T-helper 2 cell treated with Interferon-gamma antibody and Interleukin-4, amounts not matched to agents 5 μg/mL and 100 μg/mL, for 36 hours (primary cell): ENCODE measurements at regions not wholly inside any gene's neighbourhood (a gene's known extent, or its start where the extent isn't known, plus 50 kb on each side); places are given as distances from the start of the nearest gene placed in this dataset.

Experiments
- DNase-seq: peaks from one replicate; pipeline ENCODE4 v3.0.0; 2021; ENCODE audit warnings: low spot score
- H3K27ac Mint-ChIP-seq: one replicate; pipeline ENCODE4 v1.8.0; 2021; ENCODE audit warnings: mild to moderate bottlenecking, mixed read lengths
- H3K27me3 Mint-ChIP-seq: one replicate; pipeline ENCODE4 v1.8.0; 2021; ENCODE audit warnings: low read depth, mixed read lengths
- H3K36me3 Mint-ChIP-seq: one replicate; pipeline ENCODE4 v1.8.0; 2021; ENCODE audit warnings: low read depth, mixed read lengths
- H3K4me1 Mint-ChIP-seq: one replicate; pipeline ENCODE4 v1.8.0; 2021; ENCODE audit warnings: low read depth, mixed read lengths
- H3K4me3 Mint-ChIP-seq: one replicate; pipeline ENCODE4 v1.8.0; 2022; ENCODE audit warnings: mild to moderate bottlenecking, moderate library complexity, mixed read lengths
- H3K9me3 Mint-ChIP-seq: one replicate; pipeline ENCODE4 v1.8.0; 2021; ENCODE audit warnings: mixed read lengths

- no peaks in the 10 kb centered on the region for H3K36me3 Mint-ChIP-seq
- peaks cover 26% of the 10 kb centered on the region for H3K27me3 Mint-ChIP-seq
- DNase-seq = no peak
- H3K27ac Mint-ChIP-seq = no peak overlapping the region
- H3K4me1 Mint-ChIP-seq = no peaks in the 10 kb centered on the region
- H3K4me3 Mint-ChIP-seq = no peak overlapping the region
- H3K9me3 Mint-ChIP-seq = no peaks in the 10 kb centered on the region
Observed at GRCh38 chr9:89911721-89912604, 307.2 kb downstream of the GADD45G start.

- Mint-ChIP-seq H3K36me3 (no peaks in the 10 kb centered on the region), H3K9me3 (no peaks in the 10 kb centered on the region), H3K27me3 (peaks cover 19% of the 10 kb centered on the region), H3K4me1 (no peaks in the 10 kb centered on the region), H3K27ac (no peak overlapping the region), H3K4me3 (no peak overlapping the region)
- no peak for DNase-seq
Observed at GRCh38 chr9:89912605-89912953, 307.8 kb downstream of the GADD45G start.

- Mint-ChIP-seq H3K27me3 (peaks cover 11% of the 10 kb centered on the region), H3K36me3 (no peaks in the 10 kb centered on the region), H3K4me1 (peaks cover 5% of the 10 kb centered on the region), H3K9me3 (no peaks in the 10 kb centered on the region), H3K4me3 (no peak overlapping the region), H3K27ac (no peak overlapping the region)
- DNase-seq = peak; percentile 33
Observed at GRCh38 chr9:89915187-89915586, 310.4 kb downstream of the GADD45G start.

- no peak for DNase-seq
- Mint-ChIP-seq H3K27me3 (peaks cover 4% of the 10 kb centered on the region), H3K4me3 (no peak overlapping the region), H3K27ac (no peak overlapping the region), H3K36me3 (no peaks in the 10 kb centered on the region), H3K9me3 (no peaks in the 10 kb centered on the region), H3K4me1 (peaks cover 5% of the 10 kb centered on the region)
Observed at GRCh38 chr9:89916001-89916597, 311.3 kb downstream of the GADD45G start.

- no peak overlapping the region for H3K27ac Mint-ChIP-seq
- H3K27me3 Mint-ChIP-seq = no peaks in the 10 kb centered on the region
- H3K9me3 Mint-ChIP-seq = no peaks in the 10 kb centered on the region
Observed at GRCh38 chr9:89917861-89918260, 313.0 kb downstream of the GADD45G start.

GRCh38 chr9:89919171-89919681 is 314.4 kb downstream of the GADD45G start:
- H3K27me3 Mint-ChIP-seq = no peaks in the 10 kb centered on the region
- H3K4me3 Mint-ChIP-seq = no peak overlapping the region
- no peak overlapping the region for H3K27ac Mint-ChIP-seq
- peak; percentile 57 for DNase-seq
- H3K9me3 Mint-ChIP-seq = no peaks in the 10 kb centered on the region
- H3K4me1 Mint-ChIP-seq = peaks cover 10% of the 10 kb centered on the region
- H3K36me3 Mint-ChIP-seq = no peaks in the 10 kb centered on the region

More at GRCh38 chr9:89917861-89918260, 313.0 kb downstream of the GADD45G start:
- peaks cover 5% of the 10 kb centered on the region for H3K4me1 Mint-ChIP-seq
- DNase-seq = no peak
- H3K36me3 Mint-ChIP-seq = no peaks in the 10 kb centered on the region
- no peak overlapping the region for H3K4me3 Mint-ChIP-seq

GRCh38 chr9:89920131-89920530 is 315.3 kb downstream of the GADD45G start:
- no peak for DNase-seq
- H3K36me3 Mint-ChIP-seq = no peaks in the 10 kb centered on the region
- H3K27me3 Mint-ChIP-seq = no peaks in the 10 kb centered on the region
- peaks cover 12% of the 10 kb centered on the region for H3K4me1 Mint-ChIP-seq
- no peak overlapping the region for H3K4me3 Mint-ChIP-seq
- H3K27ac Mint-ChIP-seq = no peak overlapping the region
- H3K9me3 Mint-ChIP-seq = no peaks in the 10 kb centered on the region

GRCh38 chr9:89920951-89921350 is 316.1 kb downstream of the GADD45G start:
- Mint-ChIP-seq H3K4me3 (no peak overlapping the region), H3K4me1 (peaks cover 12% of the 10 kb centered on the region), H3K27me3 (no peaks in the 10 kb centered on the region), H3K36me3 (no peaks in the 10 kb centered on the region), H3K27ac (no peak overlapping the region), H3K9me3 (no peaks in the 10 kb centered on the region)
- DNase-seq = no peak

- Mint-ChIP-seq H3K27ac (no peak overlapping the region), H3K27me3 (no peaks in the 10 kb centered on the region), H3K4me3 (no peak overlapping the region), H3K36me3 (no peaks in the 10 kb centered on the region), H3K9me3 (no peaks in the 10 kb centered on the region), H3K4me1 (peaks cover 12% of the 10 kb centered on the region)
- DNase-seq = no peak
Observed at GRCh38 chr9:89922099-89922498, 317.3 kb downstream of the GADD45G start.

- Mint-ChIP-seq H3K36me3 (no peaks in the 10 kb centered on the region), H3K27me3 (no peaks in the 10 kb centered on the region), H3K9me3 (no peaks in the 10 kb centered on the region), H3K27ac (no peak overlapping the region), H3K4me1 (peaks cover 12% of the 10 kb centered on the region), H3K4me3 (no peak overlapping the region)
- no peak for DNase-seq
Observed at GRCh38 chr9:89923174-89923573, 318.4 kb downstream of the GADD45G start.

- Mint-ChIP-seq H3K9me3 (no peaks in the 10 kb centered on the region), H3K27me3 (no peaks in the 10 kb centered on the region), H3K4me1 (peaks cover 12% of the 10 kb centered on the region), H3K27ac (no peak overlapping the region), H3K4me3 (peak overlapping the region; percentile 8), H3K36me3 (no peaks in the 10 kb centered on the region)
- DNase-seq = peak; percentile 87
Observed at GRCh38 chr9:89923961-89924504, 319.2 kb downstream of the GADD45G start.

GRCh38 chr9:89924611-89925010 is 319.8 kb downstream of the GADD45G start:
- Mint-ChIP-seq H3K4me3 (no peak overlapping the region), H3K36me3 (no peaks in the 10 kb centered on the region), H3K27ac (no peak overlapping the region), H3K9me3 (no peaks in the 10 kb centered on the region), H3K27me3 (no peaks in the 10 kb centered on the region), H3K4me1 (peaks cover 8% of the 10 kb centered on the region)
- DNase-seq = no peak

GRCh38 chr9:89926167-89926566 is 321.4 kb downstream of the GADD45G start:
- Mint-ChIP-seq H3K27ac (no peak overlapping the region), H3K4me1 (peaks cover 10% of the 10 kb centered on the region), H3K36me3 (no peaks in the 10 kb centered on the region), H3K4me3 (no peak overlapping the region), H3K27me3 (peaks cover 2% of the 10 kb centered on the region), H3K9me3 (no peaks in the 10 kb centered on the region)
- no peak for DNase-seq

- peaks cover 2% of the 10 kb centered on the region for H3K27me3 Mint-ChIP-seq
- DNase-seq = no peak
- no peaks in the 10 kb centered on the region for H3K36me3 Mint-ChIP-seq
- H3K27ac Mint-ChIP-seq = no peak overlapping the region
- H3K4me1 Mint-ChIP-seq = peaks cover 10% of the 10 kb centered on the region
- no peak overlapping the region for H3K4me3 Mint-ChIP-seq
- H3K9me3 Mint-ChIP-seq = no peaks in the 10 kb centered on the region
Observed at GRCh38 chr9:89926691-89927220, 321.9 kb downstream of the GADD45G start.
